ENCODE measurements at regions not wholly inside any gene's neighbourhood (a gene's known extent, or its start where the extent isn't known, plus 50 kb on each side); places are given as distances from the start of the nearest gene placed in this dataset.

- POLR2A ChIA-PET = no interaction called here
- DNase-seq (ENCODE audit: extremely low spot score) = no peak
- CTCF ChIA-PET = no interaction called here
- TF ChIP-seq NFRKB (IDR thresholded peaks at IDR 0.05) (no peak), PKNOX1 (IDR thresholded peaks at IDR 0.05) (no peak), LEF1 (IDR thresholded peaks at IDR 0.05; ENCODE audit: borderline replicate concordance) (no peak), CTBP1 (IDR thresholded peaks at IDR 0.05; ENCODE audit: borderline replicate concordance) (no peak), FOXA1 (IDR thresholded peaks at IDR 0.05) (no peak), ZNF384 (IDR thresholded peaks at IDR 0.05) (no peak), TARDBP (IDR thresholded peaks at IDR 0.05) (no peak), FOXM1 (IDR thresholded peaks at IDR 0.05; ENCODE audit: borderline replicate concordance) (no peak), HDGF (IDR thresholded peaks at IDR 0.05; ENCODE audit: borderline replicate concordance) (no peak)
Observed at GRCh38 chr18:76133873-76134272, 361.2 kb downstream of the ZNF516 start.

DNA sequence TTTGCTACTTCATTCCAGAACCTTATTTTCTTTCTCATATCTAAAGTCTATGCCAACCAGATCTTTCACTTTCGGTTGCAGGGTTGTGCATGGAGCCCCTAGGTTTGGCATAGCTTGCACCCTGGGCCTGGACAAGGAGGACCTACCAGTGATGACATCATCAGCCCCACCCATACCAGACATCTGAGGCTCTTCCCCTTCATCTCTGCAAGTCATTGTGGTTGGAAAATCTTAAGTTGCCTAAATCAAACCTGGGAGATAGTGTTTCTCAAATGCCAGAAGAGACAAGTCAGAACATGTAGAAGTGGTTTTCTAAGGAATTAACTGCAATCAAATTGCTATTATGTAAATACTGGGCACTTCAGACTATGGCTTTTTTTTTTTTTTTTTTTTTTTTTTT lies 363.3 kb downstream of the ZNF516 start:
- ChIA-PET CTCF (no interaction called here), POLR2A (no interaction called here)
- no peak for TF ChIP-seq TARDBP (IDR thresholded peaks at IDR 0.05)
- no peak for TF ChIP-seq HDGF (IDR thresholded peaks at IDR 0.05; ENCODE audit: borderline replicate concordance)
- no peak for TF ChIP-seq FOXK2 (IDR thresholded peaks at IDR 0.05)
- TF ChIP-seq BHLHE40 (IDR thresholded peaks at IDR 0.05; ENCODE audit: borderline replicate concordance) = no peak
- TF ChIP-seq SUZ12 (IDR thresholded peaks at IDR 0.05) = no peak
- TF ChIP-seq FOXA1 (IDR thresholded peaks at IDR 0.05) = no peak
- no peak for TF ChIP-seq SP1 (IDR thresholded peaks at IDR 0.05)
- TF ChIP-seq LEF1 (IDR thresholded peaks at IDR 0.05; ENCODE audit: borderline replicate concordance) = no peak
- TF ChIP-seq NFRKB (IDR thresholded peaks at IDR 0.05) = no peak
- no peak for TF ChIP-seq PKNOX1 (IDR thresholded peaks at IDR 0.05)
- TF ChIP-seq ELF4 (IDR thresholded peaks at IDR 0.05) = no peak
- TF ChIP-seq ZNF384 (IDR thresholded peaks at IDR 0.05) = no peak
- TF ChIP-seq CTBP1 (IDR thresholded peaks at IDR 0.05; ENCODE audit: borderline replicate concordance) = no peak
- TF ChIP-seq FOXM1 (IDR thresholded peaks at IDR 0.05; ENCODE audit: borderline replicate concordance) = no peak
- TF ChIP-seq ARNT (IDR thresholded peaks at IDR 0.05) = no peak
- TF ChIP-seq L3MBTL2 (conservative IDR thresholded peaks at IDR 0.05) = no peak
- DNase-seq (ENCODE audit: extremely low spot score) = no peak

GRCh38 chr18:76130845-76131244 lies 364.2 kb downstream of the ZNF516 start:
- no peak for DNase-seq (ENCODE audit: extremely low spot score)
- TF ChIP-seq ZNF384 (IDR thresholded peaks at IDR 0.05) (no peak), SP1 (IDR thresholded peaks at IDR 0.05) (no peak), BHLHE40 (IDR thresholded peaks at IDR 0.05; ENCODE audit: borderline replicate concordance) (no peak), PKNOX1 (IDR thresholded peaks at IDR 0.05) (no peak), FOXM1 (IDR thresholded peaks at IDR 0.05; ENCODE audit: borderline replicate concordance) (no peak), ARNT (IDR thresholded peaks at IDR 0.05) (no peak)
- POLR2A ChIA-PET = no interaction called here
- CTCF ChIA-PET = no interaction called here

GRCh38 chr18:76126327-76126726 lies 368.7 kb downstream of the ZNF516 start:
- ChIA-PET CTCF (interaction anchor here (0.6 kb wide), 1 partner anchor 272 kb away, joined by 3 read pairs; no protein-coding TSS in a partner anchor), POLR2A (no interaction called here)
- TF ChIP-seq FOXK2 (IDR thresholded peaks at IDR 0.05) = no peak
- no peak for TF ChIP-seq ZNF384 (IDR thresholded peaks at IDR 0.05)
- no peak for TF ChIP-seq TARDBP (IDR thresholded peaks at IDR 0.05)
- no peak for TF ChIP-seq BHLHE40 (IDR thresholded peaks at IDR 0.05; ENCODE audit: borderline replicate concordance)
- no peak for TF ChIP-seq LEF1 (IDR thresholded peaks at IDR 0.05; ENCODE audit: borderline replicate concordance)
- TF ChIP-seq NFRKB (IDR thresholded peaks at IDR 0.05) = no peak
- TF ChIP-seq SP1 (IDR thresholded peaks at IDR 0.05) = no peak
- no peak for TF ChIP-seq FOXM1 (IDR thresholded peaks at IDR 0.05; ENCODE audit: borderline replicate concordance)
- no peak for TF ChIP-seq FOXA1 (IDR thresholded peaks at IDR 0.05)
- TF ChIP-seq CTBP1 (IDR thresholded peaks at IDR 0.05; ENCODE audit: borderline replicate concordance) = no peak
- no peak for TF ChIP-seq PKNOX1 (IDR thresholded peaks at IDR 0.05)
- TF ChIP-seq ELF4 (IDR thresholded peaks at IDR 0.05) = no peak
- DNase-seq (ENCODE audit: extremely low spot score) = no peak

- ChIA-PET CTCF (no interaction called here), POLR2A (no interaction called here)
- no peak for DNase-seq (ENCODE audit: extremely low spot score)
- TF ChIP-seq FOXA1 (IDR thresholded peaks at IDR 0.05) = no peak
- no peak for TF ChIP-seq TARDBP (IDR thresholded peaks at IDR 0.05)
- no peak for TF ChIP-seq SUZ12 (IDR thresholded peaks at IDR 0.05)
- no peak for TF ChIP-seq L3MBTL2 (conservative IDR thresholded peaks at IDR 0.05)
- TF ChIP-seq LEF1 (IDR thresholded peaks at IDR 0.05; ENCODE audit: borderline replicate concordance) = no peak
- TF ChIP-seq CTBP1 (IDR thresholded peaks at IDR 0.05; ENCODE audit: borderline replicate concordance) = no peak
- TF ChIP-seq FOXK2 (IDR thresholded peaks at IDR 0.05) = no peak
- no peak for TF ChIP-seq SP1 (IDR thresholded peaks at IDR 0.05)
- TF ChIP-seq ELF4 (IDR thresholded peaks at IDR 0.05) = no peak
- no peak for TF ChIP-seq ZNF384 (IDR thresholded peaks at IDR 0.05)
- TF ChIP-seq ARNT (IDR thresholded peaks at IDR 0.05) = no peak
- TF ChIP-seq PKNOX1 (IDR thresholded peaks at IDR 0.05) = no peak
- TF ChIP-seq NFRKB (IDR thresholded peaks at IDR 0.05) = no peak
- TF ChIP-seq HDGF (IDR thresholded peaks at IDR 0.05; ENCODE audit: borderline replicate concordance) = no peak
- no peak for TF ChIP-seq BHLHE40 (IDR thresholded peaks at IDR 0.05; ENCODE audit: borderline replicate concordance)
- no peak for TF ChIP-seq FOXM1 (IDR thresholded peaks at IDR 0.05; ENCODE audit: borderline replicate concordance)
Observed at GRCh38 chr18:76121011-76121410, 374.0 kb downstream of the ZNF516 start.
